22Rv1 (cell line): ENCODE measurements at regions not wholly inside any gene's neighbourhood (a gene's known extent, or its start where the extent isn't known, plus 50 kb on each side); places are given as distances from the start of the nearest gene placed in this dataset.

ENCODE experiments used
- ZFX ChIP-seq: fragments of 450-650 bp; IDR thresholded peaks from 2 replicates; pipeline ENCODE4 v1.6.1; 2017; ENCODE audit warnings: antibody characterized with exemption, borderline replicate concordance
- TF ChIP-seq, protein P1 (sequence below): fragments of 450-650 bp; IDR thresholded peaks from 2 replicates; pipeline ENCODE4 v1.5.1; 2017; ENCODE audit warnings: mild to moderate bottlenecking

GRCh38 chr1:83718338-83718737 is 280.6 kb downstream of the TTLL7 start:
- no peak for TF ChIP-seq ZFX
- TF ChIP-seq, protein P1, sequence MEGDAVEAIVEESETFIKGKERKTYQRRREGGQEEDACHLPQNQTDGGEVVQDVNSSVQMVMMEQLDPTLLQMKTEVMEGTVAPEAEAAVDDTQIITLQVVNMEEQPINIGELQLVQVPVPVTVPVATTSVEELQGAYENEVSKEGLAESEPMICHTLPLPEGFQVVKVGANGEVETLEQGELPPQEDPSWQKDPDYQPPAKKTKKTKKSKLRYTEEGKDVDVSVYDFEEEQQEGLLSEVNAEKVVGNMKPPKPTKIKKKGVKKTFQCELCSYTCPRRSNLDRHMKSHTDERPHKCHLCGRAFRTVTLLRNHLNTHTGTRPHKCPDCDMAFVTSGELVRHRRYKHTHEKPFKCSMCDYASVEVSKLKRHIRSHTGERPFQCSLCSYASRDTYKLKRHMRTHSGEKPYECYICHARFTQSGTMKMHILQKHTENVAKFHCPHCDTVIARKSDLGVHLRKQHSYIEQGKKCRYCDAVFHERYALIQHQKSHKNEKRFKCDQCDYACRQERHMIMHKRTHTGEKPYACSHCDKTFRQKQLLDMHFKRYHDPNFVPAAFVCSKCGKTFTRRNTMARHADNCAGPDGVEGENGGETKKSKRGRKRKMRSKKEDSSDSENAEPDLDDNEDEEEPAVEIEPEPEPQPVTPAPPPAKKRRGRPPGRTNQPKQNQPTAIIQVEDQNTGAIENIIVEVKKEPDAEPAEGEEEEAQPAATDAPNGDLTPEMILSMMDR: no peak
